ENCODE measurements at regions not wholly inside any gene's neighbourhood (a gene's known extent, or its start where the extent isn't known, plus 50 kb on each side); places are given as distances from the start of the nearest gene placed in this dataset.

GRCh38 chr10:100612601-100613595, 77.2 kb downstream of the HIF1AN start:
- Mint-ChIP-seq H3K9me3 (peaks cover 3% of the 10 kb centered on the region), H3K27ac (peak overlapping the region in 1 of 3 experiments; percentile 82), H3K4me1 (no peaks in the 10 kb centered on the region), H3K4me3 (peak overlapping the region in 1 of 3 experiments; percentile 9), H3K27me3 (ENCODE audit: low read depth) (peaks cover 34% of the 10 kb centered on the region), H3K36me3 (ENCODE audit: low read depth) (no peaks in the 10 kb centered on the region)
- TF ChIP-seq CTCF (IDR thresholded peaks at IDR 0.05; ENCODE audit: unreplicated experiment in 3 of 3) = no peak

GRCh38 chr10:100613846-100614245, 78.1 kb downstream of the HIF1AN start:
- Mint-ChIP-seq H3K4me1 (no peaks in the 10 kb centered on the region), H3K27ac (peak overlapping the region in 1 of 3 experiments; percentile 82), H3K27me3 (ENCODE audit: low read depth) (peaks cover 34% of the 10 kb centered on the region), H3K4me3 (no peak overlapping the region), H3K36me3 (ENCODE audit: low read depth) (no peaks in the 10 kb centered on the region), H3K9me3 (peaks cover 3% of the 10 kb centered on the region)
- TF ChIP-seq CTCF (IDR thresholded peaks at IDR 0.05; ENCODE audit: unreplicated experiment in 3 of 3) = no peak

- H3K9me3 Mint-ChIP-seq = peaks cover 3% of the 10 kb centered on the region
- peaks cover 40% of the 10 kb centered on the region for H3K27me3 Mint-ChIP-seq (ENCODE audit: low read depth)
- H3K36me3 Mint-ChIP-seq (ENCODE audit: low read depth) = no peaks in the 10 kb centered on the region
- no peak overlapping the region for H3K4me3 Mint-ChIP-seq
- no peak for TF ChIP-seq CTCF (IDR thresholded peaks at IDR 0.05; ENCODE audit: unreplicated experiment in 3 of 3)
- no peaks in the 10 kb centered on the region for H3K4me1 Mint-ChIP-seq
- H3K27ac Mint-ChIP-seq = peak overlapping the region in 1 of 3 experiments; percentile 73
Observed at GRCh38 chr10:100614429-100615095, 78.8 kb downstream of the HIF1AN start.

GRCh38 chr10:100615241-100615640, 79.5 kb downstream of the HIF1AN start:
- Mint-ChIP-seq H3K4me1 (no peaks in the 10 kb centered on the region), H3K36me3 (ENCODE audit: low read depth) (no peaks in the 10 kb centered on the region), H3K27ac (no peak overlapping the region), H3K4me3 (no peak overlapping the region), H3K9me3 (peaks cover 3% of the 10 kb centered on the region), H3K27me3 (ENCODE audit: low read depth) (peaks cover 46% of the 10 kb centered on the region)
- no peak for TF ChIP-seq CTCF (IDR thresholded peaks at IDR 0.05; ENCODE audit: unreplicated experiment in 3 of 3)

- Mint-ChIP-seq H3K9me3 (peaks cover 3% of the 10 kb centered on the region), H3K4me3 (no peak overlapping the region), H3K4me1 (no peaks in the 10 kb centered on the region), H3K27ac (peak overlapping the region in 1 of 3 experiments; percentile 50), H3K36me3 (ENCODE audit: low read depth) (no peaks in the 10 kb centered on the region), H3K27me3 (ENCODE audit: low read depth) (peaks cover 44% of the 10 kb centered on the region)
- TF ChIP-seq CTCF (IDR thresholded peaks at IDR 0.05; ENCODE audit: unreplicated experiment in 3 of 3) = no peak
Observed at GRCh38 chr10:100615908-100616307, 80.2 kb downstream of the HIF1AN start.
